Fibroblast of lung (primary cell): ENCODE measurements at regions not wholly inside any gene's neighbourhood (a gene's known extent, or its start where the extent isn't known, plus 50 kb on each side); places are given as distances from the start of the nearest gene placed in this dataset.

Experiments
- DNase-seq, 2 donors: peaks; one replicate each; pipeline versions ENCODE4 v3.0.0 to v3.0.0-alpha.2; 2010; ENCODE audit warnings: low read depth in 2 of 2
- H2AFZ ChIP-seq: 2 replicates; pipeline ENCODE4 v1.5.1; 2012; ENCODE audit warnings: low read length, control low read depth, inconsistent platforms
- H3K27ac ChIP-seq: 2 replicates; pipeline ENCODE4 v1.5.1; 2011; ENCODE audit warnings: low read length, control low read depth; ENCODE audit not compliant: insufficient read depth
- H3K27me3 ChIP-seq: 2 replicates; pipeline ENCODE4 v1.5.1; 2011; ENCODE audit warnings: mild to moderate bottlenecking, low read length; ENCODE audit not compliant: control insufficient read depth, insufficient read depth
- H3K36me3 ChIP-seq: 2 replicates; pipeline ENCODE4 v1.5.1; 2011; ENCODE audit warnings: low read length; ENCODE audit not compliant: control insufficient read depth, insufficient read depth
- H3K4me1 ChIP-seq: 2 replicates; pipeline ENCODE4 v1.5.1; 2011; ENCODE audit warnings: low read length; ENCODE audit not compliant: control insufficient read depth, insufficient read depth; ENCODE audit errors: extremely low read depth
- H3K4me2 ChIP-seq: 2 replicates; pipeline ENCODE4 v1.5.1; 2011; ENCODE audit warnings: low read length, control low read depth; ENCODE audit not compliant: insufficient read depth; ENCODE audit errors: extremely low read depth
- H3K4me3 ChIP-seq, 4 experiments: fragments of 200-600 bp in 1 of 4; sonication (generic) in 1 of 4; replicated peaks in 1 of 4; 2 replicates each; pipeline ENCODE4 v1.5.1; 2011 to 2016; ENCODE audit warnings: low read length in 4 of 4, low read depth in 3 of 4, mild to moderate bottlenecking in 3 of 4, control low read depth in 2 of 4, inconsistent platforms in 1 of 4, mixed read lengths in 1 of 4; ENCODE audit not compliant: insufficient read depth in 1 of 4; ENCODE audit errors: control extremely low read depth in 1 of 4
- H3K79me2 ChIP-seq: 2 replicates; pipeline ENCODE4 v1.5.1; 2012; ENCODE audit warnings: mild to moderate bottlenecking, low read length, inconsistent platforms; ENCODE audit not compliant: control insufficient read depth, insufficient read depth
- H3K9ac ChIP-seq: 2 replicates; pipeline ENCODE4 v1.5.1; 2011; ENCODE audit warnings: mild to moderate bottlenecking, low read length, control low read depth; ENCODE audit not compliant: insufficient read depth
- H3K9me3 ChIP-seq: 2 replicates; pipeline ENCODE4 v1.5.1; 2012; ENCODE audit warnings: low read depth, low read length; ENCODE audit not compliant: control insufficient read depth, insufficient read depth
- H4K20me1 ChIP-seq: 2 replicates; pipeline ENCODE4 v1.5.1; 2011; ENCODE audit warnings: low read length; ENCODE audit not compliant: control insufficient read depth, insufficient read depth; ENCODE audit errors: extremely low read depth
- CTCF ChIP-seq, 2 donors: IDR thresholded peaks in 1 of 2; conservative IDR thresholded peaks in 1 of 2; 1 replicate in 1 of 2; 2 replicates in 1 of 2; pipeline ENCODE4 v1.5.1; 2011 to 2012; ENCODE audit warnings: low read length in 2 of 2, control low read depth in 1 of 2, inconsistent platforms in 1 of 2, low read depth in 1 of 2, mild to moderate bottlenecking in 1 of 2
- EZH2 ChIP-seq: IDR thresholded peaks from 2 replicates; pipeline ENCODE4 v1.5.1; 2012; ENCODE audit warnings: low read length, control low read depth, mild to moderate bottlenecking; ENCODE audit errors: missing control alignments

GRCh38 chr4:177047851-177048174, 255.1 kb upstream of the VEGFC start:
- H3K79me2 ChIP-seq = no peaks in the 10 kb centered on the region
- no peak overlapping the region for H2AFZ ChIP-seq
- H3K27ac ChIP-seq = no peak overlapping the region
- peak; percentile 40 to 66 for DNase-seq
- no peak overlapping the region for H3K4me3 ChIP-seq
- H3K9ac ChIP-seq = no peak overlapping the region
- no peaks in the 10 kb centered on the region for H3K9me3 ChIP-seq
- TF ChIP-seq EZH2 (no peak), CTCF (conservative IDR thresholded peaks at IDR 0.05 in 1 of 2, IDR thresholded peaks at IDR 0.05 in 1 of 2; ENCODE audit: low read depth in 1 of 2, low read length in 2 of 2) (no peak)
- no peaks in the 10 kb centered on the region for H3K4me1 ChIP-seq
- no peak overlapping the region for H3K4me2 ChIP-seq
- no peaks in the 10 kb centered on the region for H4K20me1 ChIP-seq
- H3K36me3 ChIP-seq = no peaks in the 10 kb centered on the region
- no peaks in the 10 kb centered on the region for H3K27me3 ChIP-seq

GRCh38 chr4:177051473-177052060, 258.1 kb upstream of the NEIL3 start:
- no peak overlapping the region for H3K9ac ChIP-seq
- H3K27me3 ChIP-seq = no peaks in the 10 kb centered on the region
- no peaks in the 10 kb centered on the region for H3K9me3 ChIP-seq
- H3K4me3 ChIP-seq = no peak overlapping the region
- H4K20me1 ChIP-seq = no peaks in the 10 kb centered on the region
- no peak overlapping the region for H3K4me2 ChIP-seq
- peak in 1 of 2 donors; percentile 30 for DNase-seq
- TF ChIP-seq CTCF (conservative IDR thresholded peaks at IDR 0.05 in 1 of 2, IDR thresholded peaks at IDR 0.05 in 1 of 2; ENCODE audit: low read depth in 1 of 2, low read length in 2 of 2) (peak; percentile 12 to 44), EZH2 (no peak)
- no peaks in the 10 kb centered on the region for H3K79me2 ChIP-seq
- no peaks in the 10 kb centered on the region for H3K36me3 ChIP-seq
- no peak overlapping the region for H2AFZ ChIP-seq
- no peak overlapping the region for H3K27ac ChIP-seq
- H3K4me1 ChIP-seq = no peaks in the 10 kb centered on the region

GRCh38 chr4:177052211-177052934, 257.3 kb upstream of the NEIL3 start:
- Histone ChIP-seq H3K27me3 (no peaks in the 10 kb centered on the region), H3K79me2 (no peaks in the 10 kb centered on the region), H3K9me3 (no peaks in the 10 kb centered on the region), H3K36me3 (no peaks in the 10 kb centered on the region), H4K20me1 (no peaks in the 10 kb centered on the region), H3K27ac (no peak overlapping the region), H2AFZ (no peak overlapping the region), H3K4me3 (no peak overlapping the region), H3K4me1 (no peaks in the 10 kb centered on the region), H3K4me2 (no peak overlapping the region), H3K9ac (no peak overlapping the region)
- DNase-seq = no peak
- no peak for TF ChIP-seq CTCF (conservative IDR thresholded peaks at IDR 0.05 in 1 of 2, IDR thresholded peaks at IDR 0.05 in 1 of 2; ENCODE audit: low read depth in 1 of 2, low read length in 2 of 2)
- TF ChIP-seq EZH2 = no peak
